HFF-Myc (cell line): ENCODE measurements at regions not wholly inside any gene's neighbourhood (a gene's known extent, or its start where the extent isn't known, plus 50 kb on each side); places are given as distances from the start of the nearest gene placed in this dataset.

ENCODE experiments used
- DNase-seq: peaks from one replicate; pipeline ENCODE4 v3.0.0-alpha.2; 2011; ENCODE audit warnings: low read depth; ENCODE audit errors: extremely low read depth
- H3K4me3 ChIP-seq: replicated peaks from 2 replicates; pipeline ENCODE4 v1.5.1; 2011; ENCODE audit warnings: low read depth, mild to moderate bottlenecking, control low read depth, low read length
- CTCF ChIP-seq: IDR thresholded peaks from 2 replicates; pipeline ENCODE4 v1.5.1; 2012; ENCODE audit warnings: mild to moderate bottlenecking, low read depth, low read length, control low read depth; ENCODE audit errors: missing control alignments

GRCh38 chr14:98368916-98369315, 903.1 kb downstream of the BCL11B start:
- H3K4me3 ChIP-seq, result no peak overlapping the region
- DNase-seq, result no peak
- TF ChIP-seq CTCF, result no peak

GRCh38 chr14:98369344-98369743, 902.7 kb downstream of the BCL11B start:
- no peak for DNase-seq
- no peak overlapping the region for H3K4me3 ChIP-seq
- TF ChIP-seq CTCF, result no peak

GRCh38 chr14:98370352-98370751, 901.6 kb downstream of the BCL11B start:
- TF ChIP-seq CTCF, result no peak
- DNase-seq, result no peak
- no peak overlapping the region for H3K4me3 ChIP-seq

- H3K4me3 ChIP-seq, result no peak overlapping the region
- TF ChIP-seq CTCF, result no peak
- no peak for DNase-seq
Observed at GRCh38 chr14:98371141-98371540, 900.9 kb downstream of the BCL11B start.

GRCh38 chr14:98374136-98374535, 897.9 kb downstream of the BCL11B start:
- TF ChIP-seq CTCF, result no peak
- H3K4me3 ChIP-seq, result no peak overlapping the region
- no peak for DNase-seq

- no peak overlapping the region for H3K4me3 ChIP-seq
- no peak for TF ChIP-seq CTCF
- DNase-seq, result no peak
Observed at GRCh38 chr14:98375566-98375965, 896.4 kb downstream of the BCL11B start.

- DNase-seq, result no peak
- no peak for TF ChIP-seq CTCF
Observed at GRCh38 chr14:98379830-98380229, 892.2 kb downstream of the BCL11B start.

More at GRCh38 chr14:98379830-98380229, 892.2 kb downstream of the BCL11B start:
- no peak overlapping the region for H3K4me3 ChIP-seq
